HEK293 (cell line): ENCODE measurements at regions not wholly inside any gene's neighbourhood (a gene's known extent, or its start where the extent isn't known, plus 50 kb on each side); places are given as distances from the start of the nearest gene placed in this dataset.

Source experiments
- CTCF ChIA-PET: fragments of 350-600 bp; formaldehyde crosslinking; extraction: SDS; loops from one replicate; lab custom pipeline; 2021; ENCODE audit warnings: antibody characterized with exemption; lab: Yijun Ruan, JAX
- POLR2A ChIA-PET: fragments of 300-600 bp; formaldehyde crosslinking; extraction: SDS; loops from one replicate; lab custom pipeline; 2020; ENCODE audit warnings: antibody characterized with exemption, inconsistent platforms; lab: Yijun Ruan, JAX
- H3K27ac ChIP-seq: fragments of 200-500 bp; sonication (Bioruptor generic); 2 replicates; pipeline ENCODE4 v1.5.1; 2014; ENCODE audit warnings: low read depth, low read length, control low read depth, inconsistent platforms; ENCODE audit errors: extremely low read depth
- H3K36me3 ChIP-seq, 2 experiments: fragments of 200-500 bp in 1 of 2; sonication (Bioruptor generic) in 1 of 2; 1 replicate in 1 of 2; 2 replicates in 1 of 2; pipeline ENCODE4 v1.5.1; 2014 to 2017; ENCODE audit warnings: inconsistent platforms in 2 of 2, low read length in 2 of 2; ENCODE audit not compliant: control insufficient read depth in 2 of 2, insufficient read depth in 1 of 2
- H3K4me1 ChIP-seq: fragments of 200-500 bp; sonication (Bioruptor generic); 2 replicates; pipeline ENCODE4 v1.5.1; 2014; ENCODE audit warnings: mild to moderate bottlenecking, low read length, inconsistent platforms; ENCODE audit not compliant: control insufficient read depth, insufficient read depth
- H3K4me3 ChIP-seq: 2 replicates; pipeline ENCODE4 v1.5.1; 2011; ENCODE audit warnings: low read depth, mild to moderate bottlenecking, control low read depth, low read length, moderate library complexity
- H3K9me3 ChIP-seq: fragments of 200-500 bp; sonication (Bioruptor generic); 2 replicates; pipeline ENCODE4 v1.5.1; 2014; ENCODE audit warnings: low read depth, low read length, inconsistent platforms; ENCODE audit not compliant: control insufficient read depth, insufficient read depth
- ATF2 ChIP-seq: fragments of 450-650 bp; formaldehyde crosslinking; IDR thresholded peaks from 2 replicates; pipeline ENCODE4 v1.5.1; 2016; ENCODE audit warnings: missing biosample characterization, missing genetic modification characterization, low read depth
- GLIS2 ChIP-seq: fragments of 450-650 bp; formaldehyde crosslinking; IDR thresholded peaks from 2 replicates; pipeline ENCODE4 v1.5.1; 2016; ENCODE audit warnings: missing biosample characterization, missing genetic modification characterization
- INSM2 ChIP-seq: fragments of 450-650 bp; formaldehyde crosslinking; IDR thresholded peaks from 2 replicates; pipeline ENCODE4 v1.5.1; 2016; ENCODE audit warnings: missing biosample characterization, missing genetic modification characterization
- SETDB1 ChIP-seq: IDR thresholded peaks from one replicate; pipeline ENCODE4 v1.6.1; 2017; ENCODE audit warnings: mild to moderate bottlenecking, low read length, moderate library complexity, mixed read lengths; ENCODE audit not compliant: insufficient read length
- ZBTB17 ChIP-seq: fragments of 450-650 bp; formaldehyde crosslinking; IDR thresholded peaks from 2 replicates; pipeline ENCODE4 v1.5.1; 2016; ENCODE audit warnings: missing biosample characterization, missing genetic modification characterization
- ZBTB20 ChIP-seq: fragments of 450-650 bp; formaldehyde crosslinking; IDR thresholded peaks from 2 replicates; pipeline ENCODE4 v1.5.1; 2016; ENCODE audit warnings: missing biosample characterization, missing genetic modification characterization
- ZBTB49 ChIP-seq: fragments of 450-650 bp; formaldehyde crosslinking; IDR thresholded peaks from 2 replicates; pipeline ENCODE4 v1.5.1; 2016; ENCODE audit warnings: missing biosample characterization, missing genetic modification characterization, low read depth
- ZFP69B ChIP-seq: fragments of 450-650 bp; formaldehyde crosslinking; IDR thresholded peaks from 2 replicates; pipeline ENCODE4 v1.5.1; 2016; ENCODE audit warnings: missing biosample characterization, missing genetic modification characterization
- ZIC2 ChIP-seq: fragments of 450-650 bp; formaldehyde crosslinking; IDR thresholded peaks from 2 replicates; pipeline ENCODE4 v1.5.1; 2016; ENCODE audit warnings: missing biosample characterization, missing genetic modification characterization
- ZNF132 ChIP-seq: fragments of 450-650 bp; formaldehyde crosslinking; IDR thresholded peaks from 2 replicates; pipeline ENCODE4 v1.5.1; 2017; ENCODE audit warnings: missing biosample characterization, missing genetic modification characterization, borderline replicate concordance
- ZNF157 ChIP-seq: fragments of 450-650 bp; formaldehyde crosslinking; IDR thresholded peaks from 2 replicates; pipeline ENCODE4 v1.5.1; 2016; ENCODE audit warnings: missing biosample characterization, missing genetic modification characterization
- ZNF19 ChIP-seq: fragments of 450-650 bp; formaldehyde crosslinking; IDR thresholded peaks from 2 replicates; pipeline ENCODE4; 2016; ENCODE audit warnings: missing biosample characterization, missing genetic modification characterization, low read depth
- ZNF202 ChIP-seq: fragments of 450-650 bp; formaldehyde crosslinking; IDR thresholded peaks from 2 replicates; pipeline ENCODE4 v1.5.1; 2016; ENCODE audit warnings: missing biosample characterization, missing genetic modification characterization, borderline replicate concordance
- ZNF311 ChIP-seq: fragments of 450-650 bp; formaldehyde crosslinking; IDR thresholded peaks from 2 replicates; pipeline ENCODE4 v1.5.1; 2017; ENCODE audit warnings: missing biosample characterization, missing genetic modification characterization, borderline replicate concordance
- ZNF501 ChIP-seq: fragments of 450-650 bp; formaldehyde crosslinking; IDR thresholded peaks from 2 replicates; pipeline ENCODE4 v1.5.1; 2016; ENCODE audit warnings: missing biosample characterization, missing genetic modification characterization
- ZNF629 ChIP-seq: fragments of 450-650 bp; formaldehyde crosslinking; IDR thresholded peaks from 2 replicates; pipeline ENCODE4 v1.5.1; 2017; ENCODE audit warnings: missing biosample characterization, missing genetic modification characterization
- TF ChIP-seq, protein P1 (sequence below): fragments of 450-650 bp; formaldehyde crosslinking; IDR thresholded peaks from 2 replicates; pipeline ENCODE4 v1.5.1; 2016; ENCODE audit warnings: missing biosample characterization, missing genetic modification characterization
- TF ChIP-seq, protein P2 (sequence below): fragments of 450-650 bp; formaldehyde crosslinking; IDR thresholded peaks from 2 replicates; pipeline ENCODE4 v1.5.1; 2016; ENCODE audit warnings: missing biosample characterization, missing genetic modification characterization

DNA sequence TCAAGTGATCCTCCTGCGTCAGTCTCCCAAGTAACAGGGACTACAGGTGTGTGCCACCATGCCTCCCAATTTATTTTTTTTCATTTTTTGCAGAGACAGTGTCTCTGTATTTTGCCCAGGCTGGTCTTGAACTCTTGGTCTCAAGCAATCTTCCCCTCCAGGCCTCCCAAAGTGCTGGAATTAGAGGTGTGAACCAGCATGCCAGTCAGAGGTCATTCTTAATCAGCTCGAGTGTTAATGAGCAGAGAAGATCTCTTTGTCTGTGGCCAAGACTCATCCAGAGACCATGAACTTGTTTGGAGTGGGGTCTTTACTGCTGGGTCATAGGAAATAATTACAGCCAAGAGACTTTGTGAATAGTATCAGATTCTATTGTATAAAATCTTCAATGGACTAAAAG, 99.2 kb upstream of the AP1S2 start (continued):
- TF ChIP-seq ATF2 (tag by site-specific recombination) (no peak), ZBTB17 (tag by site-specific recombination) (no peak)

DNA sequence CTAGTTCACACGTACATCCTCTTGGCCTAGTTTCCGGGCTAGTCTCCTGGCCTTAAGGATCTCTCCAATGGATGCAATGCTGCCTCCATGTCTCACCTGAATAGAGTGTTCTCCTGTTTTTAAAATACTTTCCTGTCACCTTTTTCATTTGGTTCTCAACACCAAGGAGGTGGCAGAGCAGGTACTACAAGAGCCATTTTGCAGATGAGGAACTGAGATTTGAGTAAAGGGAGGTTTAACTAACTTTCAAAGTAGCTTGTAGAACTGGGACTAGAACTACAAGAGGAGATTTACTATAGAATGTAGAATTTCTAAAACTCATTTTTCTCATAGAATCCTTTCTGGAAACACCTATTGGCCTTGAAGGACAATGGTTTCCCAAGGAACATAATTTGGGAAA, 97.6 kb upstream of the AP1S2 start:
- H3K9me3 ChIP-seq: no peaks in the 10 kb centered on the region
- no peak overlapping the region for H3K4me3 ChIP-seq
- ChIA-PET POLR2A (no interaction called here), CTCF (no interaction called here)
- H3K4me1 ChIP-seq: no peaks in the 10 kb centered on the region
- TF ChIP-seq ZFP69B (tag by site-specific recombination) (no peak), ZIC2 (tag by site-specific recombination) (no peak), INSM2 (no peak), ZNF132 (no peak), ZNF19 (tag by site-specific recombination) (no peak), ZBTB20 (tag by site-specific recombination) (no peak), SETDB1 (no peak), ZNF311 (tag by site-specific recombination) (no peak), GLIS2 (tag by site-specific recombination) (no peak), ZBTB49 (tag by site-specific recombination) (no peak), ZNF501 (tag by site-specific recombination) (no peak), ZNF629 (tag by site-specific recombination) (no peak), ZNF157 (tag by site-specific recombination) (no peak), ZNF202 (no peak)
- TF ChIP-seq, protein P1, sequence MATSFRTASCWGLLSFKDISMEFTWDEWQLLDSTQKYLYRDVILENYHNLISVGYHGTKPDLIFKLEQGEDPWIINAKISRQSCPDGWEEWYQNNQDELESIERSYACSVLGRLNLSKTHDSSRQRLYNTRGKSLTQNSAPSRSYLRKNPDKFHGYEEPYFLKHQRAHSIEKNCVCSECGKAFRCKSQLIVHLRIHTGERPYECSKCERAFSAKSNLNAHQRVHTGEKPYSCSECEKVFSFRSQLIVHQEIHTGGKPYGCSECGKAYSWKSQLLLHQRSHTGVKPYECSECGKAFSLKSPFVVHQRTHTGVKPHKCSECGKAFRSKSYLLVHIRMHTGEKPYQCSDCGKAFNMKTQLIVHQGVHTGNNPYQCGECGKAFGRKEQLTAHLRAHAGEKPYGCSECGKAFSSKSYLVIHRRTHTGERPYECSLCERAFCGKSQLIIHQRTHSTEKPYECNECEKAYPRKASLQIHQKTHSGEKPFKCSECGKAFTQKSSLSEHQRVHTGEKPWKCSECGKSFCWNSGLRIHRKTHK: no peak
- TF ChIP-seq, protein P2, sequence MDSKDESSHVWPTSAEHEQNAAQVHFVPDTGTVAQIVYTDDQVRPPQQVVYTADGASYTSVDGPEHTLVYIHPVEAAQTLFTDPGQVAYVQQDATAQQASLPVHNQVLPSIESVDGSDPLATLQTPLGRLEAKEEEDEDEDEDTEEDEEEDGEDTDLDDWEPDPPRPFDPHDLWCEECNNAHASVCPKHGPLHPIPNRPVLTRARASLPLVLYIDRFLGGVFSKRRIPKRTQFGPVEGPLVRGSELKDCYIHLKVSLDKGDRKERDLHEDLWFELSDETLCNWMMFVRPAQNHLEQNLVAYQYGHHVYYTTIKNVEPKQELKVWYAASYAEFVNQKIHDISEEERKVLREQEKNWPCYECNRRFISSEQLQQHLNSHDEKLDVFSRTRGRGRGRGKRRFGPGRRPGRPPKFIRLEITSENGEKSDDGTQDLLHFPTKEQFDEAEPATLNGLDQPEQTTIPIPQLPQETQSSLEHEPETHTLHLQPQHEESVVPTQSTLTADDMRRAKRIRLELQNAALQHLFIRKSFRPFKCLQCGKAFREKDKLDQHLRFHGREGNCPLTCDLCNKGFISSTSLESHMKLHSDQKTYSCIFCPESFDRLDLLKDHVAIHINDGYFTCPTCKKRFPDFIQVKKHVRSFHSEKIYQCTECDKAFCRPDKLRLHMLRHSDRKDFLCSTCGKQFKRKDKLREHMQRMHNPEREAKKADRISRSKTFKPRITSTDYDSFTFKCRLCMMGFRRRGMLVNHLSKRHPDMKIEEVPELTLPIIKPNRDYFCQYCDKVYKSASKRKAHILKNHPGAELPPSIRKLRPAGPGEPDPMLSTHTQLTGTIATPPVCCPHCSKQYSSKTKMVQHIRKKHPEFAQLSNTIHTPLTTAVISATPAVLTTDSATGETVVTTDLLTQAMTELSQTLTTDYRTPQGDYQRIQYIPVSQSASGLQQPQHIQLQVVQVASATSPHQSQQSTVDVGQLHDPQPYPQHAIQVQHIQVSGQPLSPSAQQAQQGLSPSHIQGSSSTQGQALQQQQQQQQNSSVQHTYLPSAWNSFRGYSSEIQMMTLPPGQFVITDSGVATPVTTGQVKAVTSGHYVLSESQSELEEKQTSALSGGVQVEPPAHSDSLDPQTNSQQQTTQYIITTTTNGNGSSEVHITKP (tag by site-specific recombination): no peak
- no peaks in the 10 kb centered on the region for H3K36me3 ChIP-seq
- no peak overlapping the region for H3K27ac ChIP-seq
